ENCODE measurements at regions not wholly inside any gene's neighbourhood (a gene's known extent, or its start where the extent isn't known, plus 50 kb on each side); places are given as distances from the start of the nearest gene placed in this dataset.
"Not testable (repeated sequence)": the region's sequence is repeated elsewhere in the genome, so short reads cannot be mapped to it uniquely, and the experiment has no call there.

DNA sequence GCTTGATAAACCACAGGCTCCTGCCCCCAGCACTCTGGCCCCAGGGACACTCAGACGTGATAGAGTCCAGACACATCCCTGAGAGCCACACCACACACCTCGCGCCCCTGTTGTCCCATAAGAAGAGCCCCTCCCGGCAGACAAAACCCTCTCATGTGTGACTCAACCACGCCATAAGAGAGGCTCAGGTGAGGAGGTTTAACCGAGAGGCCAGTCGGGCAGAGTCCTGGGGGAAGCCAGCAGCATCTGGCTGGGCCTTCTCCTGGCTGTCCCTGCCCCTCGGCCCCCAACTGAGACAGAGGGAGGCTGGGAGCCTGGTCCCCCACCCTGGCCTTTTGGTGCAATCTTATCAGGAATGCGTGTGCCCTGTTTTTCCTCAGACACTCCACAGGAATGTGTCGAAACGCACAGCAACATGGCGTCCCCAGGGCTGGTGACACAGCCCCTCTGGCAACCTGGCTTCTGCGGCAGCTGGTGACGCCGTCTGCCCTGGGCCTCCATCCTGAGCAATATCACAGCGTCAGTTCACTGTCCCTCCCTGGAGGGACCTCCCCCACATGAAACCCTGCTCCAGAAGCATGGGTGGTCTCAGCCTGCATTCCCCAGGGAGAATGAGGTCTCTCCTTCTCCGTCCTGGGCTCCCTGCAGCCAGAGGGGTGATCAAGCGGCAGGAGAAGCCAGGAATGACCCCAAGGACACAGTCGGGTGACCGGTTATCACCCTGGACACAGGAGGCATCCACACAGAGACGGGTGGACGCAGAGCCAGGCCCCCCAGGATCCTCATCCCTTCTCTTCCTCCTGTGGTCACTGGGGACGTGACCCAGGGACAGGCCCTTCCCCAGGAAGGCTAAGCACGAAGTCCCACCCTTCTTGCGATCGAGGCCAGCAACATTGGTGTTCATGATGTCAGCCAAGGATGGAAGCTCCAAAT lies 156.6 kb upstream of the AFDN start:
- DNase-seq (ENCODE audit: low read depth, low spot score), result no peak
- Histone ChIP-seq H3K9me3 (ENCODE audit: low read depth, low read length) (no peaks in the 10 kb centered on the region), H3K4me3 (no peak overlapping the region), H3K9ac (ENCODE audit: insufficient read length) (no peak overlapping the region), H3K27ac (no peak overlapping the region), H3K36me3 (ENCODE audit: insufficient read depth, low read length) (no peaks in the 10 kb centered on the region)
- TF ChIP-seq FOXP2 (optimal IDR thresholded peaks at IDR 0.05; ENCODE audit: control extremely low read depth, extremely low read length, insufficient read depth), result no peak
- TF ChIP-seq EZH2 (IDR thresholded peaks at IDR 0.05), result no peak
- TF ChIP-seq POLR2AphosphoS5 (IDR thresholded peaks at IDR 0.05; ENCODE audit: borderline replicate concordance, low read depth, low read length), result no peak

- DNase-seq (ENCODE audit: low read depth, low spot score), result no peak
- H3K9ac ChIP-seq (ENCODE audit: insufficient read length), result no peak overlapping the region
- H3K27ac ChIP-seq, result no peak overlapping the region
- H3K36me3 ChIP-seq (ENCODE audit: insufficient read depth, low read length), result no peaks in the 10 kb centered on the region
- no peaks in the 10 kb centered on the region for H3K9me3 ChIP-seq (ENCODE audit: low read depth, low read length)
- TF ChIP-seq EZH2 (IDR thresholded peaks at IDR 0.05) (no peak), FOXP2 (optimal IDR thresholded peaks at IDR 0.05; ENCODE audit: control extremely low read depth, extremely low read length, insufficient read depth) (no peak), POLR2AphosphoS5 (IDR thresholded peaks at IDR 0.05; ENCODE audit: borderline replicate concordance, low read depth, low read length) (no peak)
- no peak overlapping the region for H3K4me3 ChIP-seq
These were observed 155.8 kb upstream of the AFDN start for GRCh38 chr6:167670938-167671338.

DNA sequence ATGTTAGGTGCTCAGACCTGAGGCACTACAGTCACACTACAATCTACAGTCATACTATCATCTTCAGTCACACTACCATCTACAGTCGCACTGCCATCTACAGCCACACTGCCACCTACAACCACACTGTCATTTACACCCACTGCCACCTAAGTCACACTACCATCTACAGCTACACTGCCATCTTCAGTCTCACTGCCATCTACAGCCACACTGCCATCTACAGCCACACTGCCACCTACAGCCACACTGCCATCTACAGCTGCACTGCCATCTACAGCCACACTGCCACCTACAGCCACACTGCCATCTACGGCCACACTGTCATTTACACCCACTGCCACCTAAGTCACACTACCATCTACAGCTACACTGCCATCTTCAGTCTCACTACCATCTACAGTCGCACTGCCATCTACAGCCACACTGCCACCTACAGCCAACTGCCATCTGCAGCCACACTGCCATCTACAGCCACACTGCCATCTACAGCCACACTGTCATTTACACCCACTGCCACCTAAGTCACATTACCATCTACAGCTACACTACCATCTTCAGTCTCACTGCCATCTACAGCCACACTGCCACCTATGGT lies 155.2 kb upstream of the AFDN start:
- H3K9ac ChIP-seq (ENCODE audit: insufficient read length); H3K4me3 ChIP-seq; H3K27ac ChIP-seq; H3K9me3 ChIP-seq (ENCODE audit: low read depth, low read length); DNase-seq (ENCODE audit: low read depth, low spot score); H3K36me3 ChIP-seq (ENCODE audit: insufficient read depth, low read length): not testable (repeated sequence)

- no peak for TF ChIP-seq POLR2AphosphoS5 (IDR thresholded peaks at IDR 0.05; ENCODE audit: borderline replicate concordance, low read depth, low read length)
- no peak for TF ChIP-seq EZH2 (IDR thresholded peaks at IDR 0.05)
- Histone ChIP-seq H3K36me3 (ENCODE audit: insufficient read depth, low read length) (no peaks in the 10 kb centered on the region), H3K9me3 (ENCODE audit: low read depth, low read length) (no peaks in the 10 kb centered on the region), H3K4me3 (no peak overlapping the region), H3K27ac (no peak overlapping the region), H3K9ac (ENCODE audit: insufficient read length) (no peak overlapping the region)
- DNase-seq (ENCODE audit: low read depth, low spot score), result no peak
These were observed 154.6 kb upstream of the AFDN start for GRCh38 chr6:167671977-167672687.

DNA sequence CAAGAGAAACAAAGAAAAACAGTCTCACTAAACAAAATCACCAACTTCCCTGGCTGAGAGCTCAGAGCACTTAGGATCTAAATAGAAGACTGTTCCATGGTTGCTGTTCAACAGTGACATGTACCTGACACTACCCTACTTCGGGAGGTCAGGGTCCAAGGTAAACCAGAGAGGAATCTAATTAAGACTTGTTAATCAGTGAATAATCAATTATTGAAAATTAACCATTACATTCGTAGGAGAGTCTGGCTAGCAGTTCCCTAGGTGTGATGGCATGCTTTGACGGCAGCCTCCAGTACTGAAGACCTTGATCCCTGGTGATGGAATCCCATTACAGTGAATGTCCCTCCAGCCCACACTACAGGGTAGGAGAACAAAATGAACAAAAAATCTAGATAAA lies 154.0 kb upstream of the AFDN start:
- no peak for DNase-seq (ENCODE audit: low read depth, low spot score)
- Histone ChIP-seq H3K27ac (no peak overlapping the region), H3K9me3 (ENCODE audit: low read depth, low read length) (no peaks in the 10 kb centered on the region), H3K9ac (ENCODE audit: insufficient read length) (no peak overlapping the region), H3K36me3 (ENCODE audit: insufficient read depth, low read length) (no peaks in the 10 kb centered on the region), H3K4me3 (no peak overlapping the region)
- TF ChIP-seq POLR2AphosphoS5 (IDR thresholded peaks at IDR 0.05; ENCODE audit: borderline replicate concordance, low read depth, low read length), result no peak
- no peak for TF ChIP-seq EZH2 (IDR thresholded peaks at IDR 0.05)
- no peak for TF ChIP-seq FOXP2 (optimal IDR thresholded peaks at IDR 0.05; ENCODE audit: control extremely low read depth, extremely low read length, insufficient read depth)

- H3K4me3 ChIP-seq, result no peak overlapping the region
- no peak for DNase-seq (ENCODE audit: low read depth, low spot score)
- TF ChIP-seq POLR2AphosphoS5 (IDR thresholded peaks at IDR 0.05; ENCODE audit: borderline replicate concordance, low read depth, low read length) (no peak), FOXP2 (optimal IDR thresholded peaks at IDR 0.05; ENCODE audit: control extremely low read depth, extremely low read length, insufficient read depth) (no peak), EZH2 (IDR thresholded peaks at IDR 0.05) (no peak)
- H3K27ac ChIP-seq, result no peak overlapping the region
- H3K36me3 ChIP-seq (ENCODE audit: insufficient read depth, low read length), result no peaks in the 10 kb centered on the region
- H3K9ac ChIP-seq (ENCODE audit: insufficient read length), result no peak overlapping the region
- H3K9me3 ChIP-seq (ENCODE audit: low read depth, low read length), result no peaks in the 10 kb centered on the region
These were observed 152.8 kb upstream of the AFDN start for GRCh38 chr6:167673946-167674345.

GRCh38 chr6:167674486-167674885 lies 152.2 kb upstream of the AFDN start:
- H3K27ac ChIP-seq, result no peak overlapping the region
- H3K9ac ChIP-seq (ENCODE audit: insufficient read length), result no peak overlapping the region
- DNase-seq (ENCODE audit: low read depth, low spot score), result no peak
- TF ChIP-seq POLR2AphosphoS5 (IDR thresholded peaks at IDR 0.05; ENCODE audit: borderline replicate concordance, low read depth, low read length), result no peak
- no peaks in the 10 kb centered on the region for H3K9me3 ChIP-seq (ENCODE audit: low read depth, low read length)
- H3K36me3 ChIP-seq (ENCODE audit: insufficient read depth, low read length), result no peaks in the 10 kb centered on the region
- H3K4me3 ChIP-seq, result no peak overlapping the region

DNA sequence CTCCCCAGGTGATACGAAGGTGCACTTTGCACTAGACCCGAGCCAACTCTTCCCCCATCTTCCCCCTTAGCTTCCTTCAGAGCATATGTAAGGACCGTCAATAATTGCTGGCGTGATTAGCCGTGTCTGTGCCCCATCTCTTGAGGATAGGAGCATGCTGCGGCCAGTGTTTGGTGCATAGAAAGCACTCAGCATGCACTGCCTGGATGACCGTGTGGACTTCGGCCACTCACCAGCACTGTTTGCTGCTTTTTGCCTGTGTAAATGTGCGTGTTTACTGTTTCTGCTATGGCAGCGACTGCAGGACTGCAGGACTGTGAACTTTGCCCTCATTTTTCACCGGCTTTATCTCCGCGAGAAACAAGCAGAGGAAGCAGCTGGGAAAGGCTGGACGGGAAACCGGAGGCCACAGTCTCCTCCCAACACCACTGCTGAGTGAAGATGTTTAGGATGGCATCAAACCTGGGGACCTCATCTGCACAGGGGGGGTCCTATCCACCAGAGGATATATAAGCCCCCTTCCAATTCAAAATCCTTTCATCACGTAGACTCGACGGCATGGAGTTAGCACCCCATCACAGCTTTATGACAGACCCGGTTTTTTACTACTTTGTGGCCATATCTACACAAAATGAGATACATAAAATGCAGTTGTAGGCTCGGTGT lies 150.6 kb upstream of the AFDN start:
- Histone ChIP-seq H3K9ac (ENCODE audit: insufficient read length) (no peak overlapping the region), H3K27ac (no peak overlapping the region), H3K36me3 (ENCODE audit: insufficient read depth, low read length) (no peaks in the 10 kb centered on the region), H3K4me3 (no peak overlapping the region), H3K9me3 (ENCODE audit: low read depth, low read length) (no peaks in the 10 kb centered on the region)
- TF ChIP-seq FOXP2 (optimal IDR thresholded peaks at IDR 0.05; ENCODE audit: control extremely low read depth, extremely low read length, insufficient read depth) (no peak), POLR2AphosphoS5 (IDR thresholded peaks at IDR 0.05; ENCODE audit: borderline replicate concordance, low read depth, low read length) (no peak), EZH2 (IDR thresholded peaks at IDR 0.05) (no peak)
- DNase-seq (ENCODE audit: low read depth, low spot score), result no peak
